HEK293 (cell line): ENCODE measurements at regions not wholly inside any gene's neighbourhood (a gene's known extent, or its start where the extent isn't known, plus 50 kb on each side); places are given as distances from the start of the nearest gene placed in this dataset.

Source experiments
- CTCF ChIA-PET: fragments of 350-600 bp; formaldehyde crosslinking; extraction: SDS; loops from one replicate; lab custom pipeline; 2021; ENCODE audit warnings: antibody characterized with exemption; lab: Yijun Ruan, JAX
- POLR2A ChIA-PET: fragments of 300-600 bp; formaldehyde crosslinking; extraction: SDS; loops from one replicate; lab custom pipeline; 2020; ENCODE audit warnings: antibody characterized with exemption, inconsistent platforms; lab: Yijun Ruan, JAX
- H3K27ac ChIP-seq: fragments of 200-500 bp; sonication (Bioruptor generic); 2 replicates; pipeline ENCODE4 v1.5.1; 2014; ENCODE audit warnings: low read depth, low read length, control low read depth, inconsistent platforms; ENCODE audit errors: extremely low read depth
- H3K36me3 ChIP-seq, 2 experiments: fragments of 200-500 bp in 1 of 2; sonication (Bioruptor generic) in 1 of 2; 1 replicate in 1 of 2; 2 replicates in 1 of 2; pipeline ENCODE4 v1.5.1; 2014 to 2017; ENCODE audit warnings: inconsistent platforms in 2 of 2, low read length in 2 of 2; ENCODE audit not compliant: control insufficient read depth in 2 of 2, insufficient read depth in 1 of 2
- H3K4me1 ChIP-seq: fragments of 200-500 bp; sonication (Bioruptor generic); 2 replicates; pipeline ENCODE4 v1.5.1; 2014; ENCODE audit warnings: mild to moderate bottlenecking, low read length, inconsistent platforms; ENCODE audit not compliant: control insufficient read depth, insufficient read depth
- H3K4me3 ChIP-seq: 2 replicates; pipeline ENCODE4 v1.5.1; 2011; ENCODE audit warnings: low read depth, mild to moderate bottlenecking, control low read depth, low read length, moderate library complexity
- H3K9me3 ChIP-seq: fragments of 200-500 bp; sonication (Bioruptor generic); 2 replicates; pipeline ENCODE4 v1.5.1; 2014; ENCODE audit warnings: low read depth, low read length, inconsistent platforms; ENCODE audit not compliant: control insufficient read depth, insufficient read depth
- FEZF1 ChIP-seq: fragments of 450-650 bp; formaldehyde crosslinking; IDR thresholded peaks from 2 replicates; pipeline ENCODE4 v1.5.1; 2016; ENCODE audit warnings: missing biosample characterization, missing genetic modification characterization
- HOXC10 ChIP-seq: sonication (generic); formaldehyde crosslinking; IDR thresholded peaks from 2 replicates; pipeline ENCODE4 v1.8.1; 2023; ENCODE audit warnings: mild to moderate bottlenecking, missing genetic modification reagents
- KLF10 ChIP-seq: fragments of 450-650 bp; IDR thresholded peaks from 2 replicates; pipeline ENCODE4 v1.5.1; 2018; ENCODE audit warnings: missing biosample characterization, mild to moderate bottlenecking, missing genetic modification characterization
- MYNN ChIP-seq: fragments of 450-650 bp; formaldehyde crosslinking; IDR thresholded peaks from 2 replicates; pipeline ENCODE4 v1.5.1; 2016; ENCODE audit warnings: missing biosample characterization, missing genetic modification characterization, borderline replicate concordance
- SCRT1 ChIP-seq: fragments of 450-650 bp; formaldehyde crosslinking; IDR thresholded peaks from 2 replicates; pipeline ENCODE4 v1.5.1; 2016; ENCODE audit warnings: missing biosample characterization, missing genetic modification characterization, borderline replicate concordance
- SCRT2 ChIP-seq: fragments of 450-650 bp; formaldehyde crosslinking; IDR thresholded peaks from 2 replicates; pipeline ENCODE4 v1.5.1; 2016; ENCODE audit warnings: missing biosample characterization, missing genetic modification characterization
- TRIM28 ChIP-seq: IDR thresholded peaks from 2 replicates; pipeline ENCODE4 v1.6.1; 2011; ENCODE audit warnings: low read length, control low read depth, borderline replicate concordance
- WT1 ChIP-seq: fragments of 450-650 bp; formaldehyde crosslinking; IDR thresholded peaks from 2 replicates; pipeline ENCODE4 v1.5.1; 2016; ENCODE audit warnings: missing biosample characterization, missing genetic modification characterization
- ZNF132 ChIP-seq: fragments of 450-650 bp; formaldehyde crosslinking; IDR thresholded peaks from 2 replicates; pipeline ENCODE4 v1.5.1; 2017; ENCODE audit warnings: missing biosample characterization, missing genetic modification characterization, borderline replicate concordance
- ZNF23 ChIP-seq: fragments of 450-650 bp; formaldehyde crosslinking; IDR thresholded peaks from 2 replicates; pipeline ENCODE4 v1.5.1; 2016; ENCODE audit warnings: missing biosample characterization, missing genetic modification characterization, borderline replicate concordance
- ZNF335 ChIP-seq: fragments of 450-650 bp; formaldehyde crosslinking; conservative IDR thresholded peaks from 2 replicates; pipeline ENCODE4 v1.5.1; 2016; ENCODE audit warnings: missing biosample characterization, missing genetic modification characterization
- ZNF473 ChIP-seq: fragments of 450-650 bp; formaldehyde crosslinking; IDR thresholded peaks from 2 replicates; pipeline ENCODE4 v1.5.1; 2017; ENCODE audit warnings: missing biosample characterization, missing genetic modification characterization
- ZNF514 ChIP-seq: fragments of 450-650 bp; formaldehyde crosslinking; IDR thresholded peaks from 2 replicates; pipeline ENCODE4 v1.5.1; 2016; ENCODE audit warnings: missing biosample characterization, missing genetic modification characterization
- ZNF530 ChIP-seq: fragments of 450-650 bp; formaldehyde crosslinking; IDR thresholded peaks from 2 replicates; pipeline ENCODE4 v1.5.1; 2016; ENCODE audit warnings: low read depth, missing biosample characterization, missing genetic modification characterization
- ZNF560 ChIP-seq: fragments of 450-650 bp; formaldehyde crosslinking; IDR thresholded peaks from 2 replicates; pipeline ENCODE4 v1.5.1; 2017; ENCODE audit warnings: missing biosample characterization, missing genetic modification characterization, borderline replicate concordance
- ZNF654 ChIP-seq: fragments of 450-650 bp; formaldehyde crosslinking; IDR thresholded peaks from 2 replicates; pipeline ENCODE4 v1.5.1; 2016; ENCODE audit warnings: low read depth, missing biosample characterization, missing genetic modification characterization
- ZNF658 ChIP-seq: fragments of 450-650 bp; formaldehyde crosslinking; IDR thresholded peaks from 2 replicates; pipeline ENCODE4; 2016; ENCODE audit warnings: missing biosample characterization, missing genetic modification characterization
- ZNF677 ChIP-seq: fragments of 450-650 bp; IDR thresholded peaks from 2 replicates; pipeline ENCODE4 v1.5.0; 2018; ENCODE audit warnings: missing biosample characterization, mild to moderate bottlenecking, missing genetic modification characterization, moderate library complexity
- ZSCAN16 ChIP-seq: fragments of 450-650 bp; formaldehyde crosslinking; IDR thresholded peaks from 2 replicates; pipeline ENCODE4 v1.5.1; 2016; ENCODE audit warnings: missing biosample characterization, missing genetic modification characterization
- TF ChIP-seq, protein P1 (sequence below): fragments of 450-650 bp; formaldehyde crosslinking; optimal IDR thresholded peaks from 2 replicates; pipeline ENCODE3; 2016; ENCODE audit warnings: missing biosample characterization, mild to moderate bottlenecking, missing genetic modification characterization
- TF ChIP-seq, protein P2 (sequence below): fragments of 450-650 bp; formaldehyde crosslinking; IDR thresholded peaks from 2 replicates; pipeline ENCODE4 v1.5.1; 2016; ENCODE audit warnings: missing biosample characterization, missing genetic modification characterization
- TF ChIP-seq, protein P3 (sequence below): fragments of 450-650 bp; formaldehyde crosslinking; IDR thresholded peaks from 2 replicates; pipeline ENCODE4 v1.5.1; 2016; ENCODE audit warnings: missing biosample characterization, missing genetic modification characterization
- TF ChIP-seq, protein P4 (sequence below): fragments of 450-650 bp; formaldehyde crosslinking; IDR thresholded peaks from 2 replicates; pipeline ENCODE4 v1.5.1; 2016; ENCODE audit warnings: missing biosample characterization, missing genetic modification characterization, borderline replicate concordance
- TF ChIP-seq, protein P5 (sequence below): fragments of 450-650 bp; formaldehyde crosslinking; IDR thresholded peaks from 2 replicates; pipeline ENCODE4 v1.5.1; 2016; ENCODE audit warnings: missing biosample characterization, missing genetic modification characterization

DNA sequence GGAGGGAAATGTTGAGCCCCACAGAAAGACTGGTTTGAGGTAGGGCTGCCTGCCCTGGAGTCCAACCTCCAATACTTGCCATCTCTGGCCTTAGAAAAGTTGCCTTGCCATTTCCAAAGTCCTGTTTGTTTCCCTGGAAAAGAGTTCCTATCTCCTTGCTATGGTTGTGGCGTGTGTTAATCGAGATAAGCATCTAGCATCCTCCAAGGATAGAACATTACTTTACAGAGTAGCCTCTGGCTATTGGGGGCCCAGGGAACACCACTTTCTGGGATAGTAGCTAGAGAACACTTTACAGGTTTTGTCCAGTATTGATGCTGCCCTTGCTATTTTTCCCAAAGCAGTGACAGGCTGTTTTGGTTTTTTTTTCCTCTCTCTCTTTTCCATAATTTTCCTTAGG, 57.4 kb upstream of the SASH1 start:
- Histone ChIP-seq H3K27ac (no peak overlapping the region), H3K9me3 (no peaks in the 10 kb centered on the region), H3K36me3 (no peaks in the 10 kb centered on the region), H3K4me1 (no peaks in the 10 kb centered on the region), H3K4me3 (no peak overlapping the region)
- ChIA-PET POLR2A (no interaction called here), CTCF (interaction anchor here (0.6 kb wide), 1 partner anchor 107 kb away, joined by 4 read pairs; no protein-coding TSS in a partner anchor)
- TF ChIP-seq ZNF335 (tag by site-specific recombination) (no peak), ZNF677 (no peak), FEZF1 (tag by site-specific recombination) (no peak), ZNF658 (tag by site-specific recombination) (no peak), TRIM28 (no peak), ZNF514 (tag by site-specific recombination) (no peak), ZNF560 (tag by site-specific recombination) (no peak), ZNF654 (tag by site-specific recombination) (no peak), SCRT1 (tag by site-specific recombination) (no peak), KLF10 (tag by site-specific recombination) (no peak), ZNF473 (tag by site-specific recombination) (no peak), SCRT2 (tag by site-specific recombination) (no peak)
- TF ChIP-seq, protein P1, sequence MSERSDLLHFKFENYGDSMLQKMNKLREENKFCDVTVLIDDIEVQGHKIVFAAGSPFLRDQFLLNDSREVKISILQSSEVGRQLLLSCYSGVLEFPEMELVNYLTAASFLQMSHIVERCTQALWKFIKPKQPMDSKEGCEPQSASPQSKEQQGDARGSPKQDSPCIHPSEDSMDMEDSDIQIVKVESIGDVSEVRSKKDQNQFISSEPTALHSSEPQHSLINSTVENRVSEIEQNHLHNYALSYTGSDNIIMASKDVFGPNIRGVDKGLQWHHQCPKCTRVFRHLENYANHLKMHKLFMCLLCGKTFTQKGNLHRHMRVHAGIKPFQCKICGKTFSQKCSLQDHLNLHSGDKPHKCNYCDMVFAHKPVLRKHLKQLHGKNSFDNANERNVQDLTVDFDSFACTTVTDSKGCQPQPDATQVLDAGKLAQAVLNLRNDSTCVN (tag by site-specific recombination) = no peak
- TF ChIP-seq, protein P2, sequence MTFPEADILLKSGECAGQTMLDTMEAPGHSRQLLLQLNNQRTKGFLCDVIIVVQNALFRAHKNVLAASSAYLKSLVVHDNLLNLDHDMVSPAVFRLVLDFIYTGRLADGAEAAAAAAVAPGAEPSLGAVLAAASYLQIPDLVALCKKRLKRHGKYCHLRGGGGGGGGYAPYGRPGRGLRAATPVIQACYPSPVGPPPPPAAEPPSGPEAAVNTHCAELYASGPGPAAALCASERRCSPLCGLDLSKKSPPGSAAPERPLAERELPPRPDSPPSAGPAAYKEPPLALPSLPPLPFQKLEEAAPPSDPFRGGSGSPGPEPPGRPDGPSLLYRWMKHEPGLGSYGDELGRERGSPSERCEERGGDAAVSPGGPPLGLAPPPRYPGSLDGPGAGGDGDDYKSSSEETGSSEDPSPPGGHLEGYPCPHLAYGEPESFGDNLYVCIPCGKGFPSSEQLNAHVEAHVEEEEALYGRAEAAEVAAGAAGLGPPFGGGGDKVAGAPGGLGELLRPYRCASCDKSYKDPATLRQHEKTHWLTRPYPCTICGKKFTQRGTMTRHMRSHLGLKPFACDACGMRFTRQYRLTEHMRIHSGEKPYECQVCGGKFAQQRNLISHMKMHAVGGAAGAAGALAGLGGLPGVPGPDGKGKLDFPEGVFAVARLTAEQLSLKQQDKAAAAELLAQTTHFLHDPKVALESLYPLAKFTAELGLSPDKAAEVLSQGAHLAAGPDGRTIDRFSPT = no peak

DNA sequence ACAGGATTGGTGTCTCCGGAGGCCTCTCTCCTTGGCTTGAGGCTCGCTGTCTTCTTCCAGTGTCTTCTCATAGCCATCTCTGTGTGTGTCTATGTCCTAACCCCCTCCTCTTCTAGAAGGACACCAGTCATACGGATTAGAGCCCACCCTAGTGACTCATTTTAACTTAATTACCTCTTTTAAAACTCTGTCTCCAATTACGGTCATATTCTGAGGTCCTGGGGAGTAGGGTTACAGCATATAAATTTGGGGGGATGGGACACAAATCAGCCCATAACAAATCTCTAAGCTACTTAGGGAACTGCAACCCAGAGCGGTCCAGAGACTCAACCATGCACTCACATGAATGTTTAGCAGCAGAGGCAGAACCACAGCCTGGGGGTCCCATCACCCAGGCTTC, 56.1 kb upstream of the SASH1 start:
- Histone ChIP-seq H3K4me1 (no peaks in the 10 kb centered on the region), H3K4me3 (no peak overlapping the region), H3K36me3 (no peaks in the 10 kb centered on the region), H3K9me3 (no peaks in the 10 kb centered on the region), H3K27ac (no peak overlapping the region)
- ChIA-PET POLR2A (no interaction called here), CTCF (interaction anchor here (0.6 kb wide), 2 partner anchors 57 to 85 kb away, joined by 4 to 5 read pairs; no protein-coding TSS in a partner anchor)
- TF ChIP-seq ZNF23 (tag by site-specific recombination) (no peak), ZNF530 (tag by site-specific recombination) (no peak), ZNF132 (no peak), ZSCAN16 (tag by site-specific recombination) (no peak), HOXC10 (CRISPR knock-in tag) (no peak), WT1 (tag by site-specific recombination) (no peak), MYNN (tag by site-specific recombination) (no peak)
- TF ChIP-seq, protein P3, sequence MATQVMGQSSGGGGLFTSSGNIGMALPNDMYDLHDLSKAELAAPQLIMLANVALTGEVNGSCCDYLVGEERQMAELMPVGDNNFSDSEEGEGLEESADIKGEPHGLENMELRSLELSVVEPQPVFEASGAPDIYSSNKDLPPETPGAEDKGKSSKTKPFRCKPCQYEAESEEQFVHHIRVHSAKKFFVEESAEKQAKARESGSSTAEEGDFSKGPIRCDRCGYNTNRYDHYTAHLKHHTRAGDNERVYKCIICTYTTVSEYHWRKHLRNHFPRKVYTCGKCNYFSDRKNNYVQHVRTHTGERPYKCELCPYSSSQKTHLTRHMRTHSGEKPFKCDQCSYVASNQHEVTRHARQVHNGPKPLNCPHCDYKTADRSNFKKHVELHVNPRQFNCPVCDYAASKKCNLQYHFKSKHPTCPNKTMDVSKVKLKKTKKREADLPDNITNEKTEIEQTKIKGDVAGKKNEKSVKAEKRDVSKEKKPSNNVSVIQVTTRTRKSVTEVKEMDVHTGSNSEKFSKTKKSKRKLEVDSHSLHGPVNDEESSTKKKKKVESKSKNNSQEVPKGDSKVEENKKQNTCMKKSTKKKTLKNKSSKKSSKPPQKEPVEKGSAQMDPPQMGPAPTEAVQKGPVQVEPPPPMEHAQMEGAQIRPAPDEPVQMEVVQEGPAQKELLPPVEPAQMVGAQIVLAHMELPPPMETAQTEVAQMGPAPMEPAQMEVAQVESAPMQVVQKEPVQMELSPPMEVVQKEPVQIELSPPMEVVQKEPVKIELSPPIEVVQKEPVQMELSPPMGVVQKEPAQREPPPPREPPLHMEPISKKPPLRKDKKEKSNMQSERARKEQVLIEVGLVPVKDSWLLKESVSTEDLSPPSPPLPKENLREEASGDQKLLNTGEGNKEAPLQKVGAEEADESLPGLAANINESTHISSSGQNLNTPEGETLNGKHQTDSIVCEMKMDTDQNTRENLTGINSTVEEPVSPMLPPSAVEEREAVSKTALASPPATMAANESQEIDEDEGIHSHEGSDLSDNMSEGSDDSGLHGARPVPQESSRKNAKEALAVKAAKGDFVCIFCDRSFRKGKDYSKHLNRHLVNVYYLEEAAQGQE (tag by site-specific recombination) = no peak
- TF ChIP-seq, protein P4, sequence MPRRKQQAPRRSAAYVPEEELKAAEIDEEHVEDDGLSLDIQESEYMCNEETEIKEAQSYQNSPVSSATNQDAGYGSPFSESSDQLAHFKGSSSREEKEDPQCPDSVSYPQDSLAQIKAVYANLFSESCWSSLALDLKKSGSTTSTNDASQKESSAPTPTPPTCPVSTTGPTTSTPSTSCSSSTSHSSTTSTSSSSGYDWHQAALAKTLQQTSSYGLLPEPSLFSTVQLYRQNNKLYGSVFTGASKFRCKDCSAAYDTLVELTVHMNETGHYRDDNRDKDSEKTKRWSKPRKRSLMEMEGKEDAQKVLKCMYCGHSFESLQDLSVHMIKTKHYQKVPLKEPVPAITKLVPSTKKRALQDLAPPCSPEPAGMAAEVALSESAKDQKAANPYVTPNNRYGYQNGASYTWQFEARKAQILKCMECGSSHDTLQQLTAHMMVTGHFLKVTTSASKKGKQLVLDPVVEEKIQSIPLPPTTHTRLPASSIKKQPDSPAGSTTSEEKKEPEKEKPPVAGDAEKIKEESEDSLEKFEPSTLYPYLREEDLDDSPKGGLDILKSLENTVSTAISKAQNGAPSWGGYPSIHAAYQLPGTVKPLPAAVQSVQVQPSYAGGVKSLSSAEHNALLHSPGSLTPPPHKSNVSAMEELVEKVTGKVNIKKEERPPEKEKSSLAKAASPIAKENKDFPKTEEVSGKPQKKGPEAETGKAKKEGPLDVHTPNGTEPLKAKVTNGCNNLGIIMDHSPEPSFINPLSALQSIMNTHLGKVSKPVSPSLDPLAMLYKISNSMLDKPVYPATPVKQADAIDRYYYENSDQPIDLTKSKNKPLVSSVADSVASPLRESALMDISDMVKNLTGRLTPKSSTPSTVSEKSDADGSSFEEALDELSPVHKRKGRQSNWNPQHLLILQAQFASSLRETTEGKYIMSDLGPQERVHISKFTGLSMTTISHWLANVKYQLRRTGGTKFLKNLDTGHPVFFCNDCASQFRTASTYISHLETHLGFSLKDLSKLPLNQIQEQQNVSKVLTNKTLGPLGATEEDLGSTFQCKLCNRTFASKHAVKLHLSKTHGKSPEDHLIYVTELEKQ (tag by site-specific recombination) = no peak
- TF ChIP-seq, protein P5, sequence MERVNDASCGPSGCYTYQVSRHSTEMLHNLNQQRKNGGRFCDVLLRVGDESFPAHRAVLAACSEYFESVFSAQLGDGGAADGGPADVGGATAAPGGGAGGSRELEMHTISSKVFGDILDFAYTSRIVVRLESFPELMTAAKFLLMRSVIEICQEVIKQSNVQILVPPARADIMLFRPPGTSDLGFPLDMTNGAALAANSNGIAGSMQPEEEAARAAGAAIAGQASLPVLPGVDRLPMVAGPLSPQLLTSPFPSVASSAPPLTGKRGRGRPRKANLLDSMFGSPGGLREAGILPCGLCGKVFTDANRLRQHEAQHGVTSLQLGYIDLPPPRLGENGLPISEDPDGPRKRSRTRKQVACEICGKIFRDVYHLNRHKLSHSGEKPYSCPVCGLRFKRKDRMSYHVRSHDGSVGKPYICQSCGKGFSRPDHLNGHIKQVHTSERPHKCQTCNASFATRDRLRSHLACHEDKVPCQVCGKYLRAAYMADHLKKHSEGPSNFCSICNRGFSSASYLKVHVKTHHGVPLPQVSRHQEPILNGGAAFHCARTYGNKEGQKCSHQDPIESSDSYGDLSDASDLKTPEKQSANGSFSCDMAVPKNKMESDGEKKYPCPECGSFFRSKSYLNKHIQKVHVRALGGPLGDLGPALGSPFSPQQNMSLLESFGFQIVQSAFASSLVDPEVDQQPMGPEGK (tag by site-specific recombination) = no peak
